K562 (cell line): ENCODE measurements at regions not wholly inside any gene's neighbourhood (a gene's known extent, or its start where the extent isn't known, plus 50 kb on each side); places are given as distances from the start of the nearest gene placed in this dataset.

Experiments
- CAMTA2 ChIP-seq: fragments of 250-450 bp; sonication (Bioruptor Pico); conservative IDR thresholded peaks from 2 replicates; pipeline ENCODE4 v1.5.1; 2022
- CBFA2T3 ChIP-seq: fragments of 450-650 bp; IDR thresholded peaks from 2 replicates; pipeline ENCODE4 v1.6.1; 2017
- CC2D1A ChIP-seq: fragments of 450-650 bp; IDR thresholded peaks from 2 replicates; pipeline ENCODE4 v1.6.1; 2017; ENCODE audit warnings: mild to moderate bottlenecking
- E2F8 ChIP-seq: fragments of 450-650 bp; IDR thresholded peaks from 2 replicates; pipeline ENCODE4 v1.7.1; 2018; ENCODE audit warnings: mild to moderate bottlenecking, low read depth; ENCODE audit not compliant: partially characterized antibody
- GABPA ChIP-seq: fragments of 200-800 bp; sonication (Bioruptor generic); conservative IDR thresholded peaks from 2 replicates; pipeline ENCODE4 v1.6.1; 2016; ENCODE audit warnings: low read depth, missing genetic modification characterization, missing compliant biosample characterization
- GATA2 ChIP-seq: sonication (generic); formaldehyde crosslinking; IDR thresholded peaks from 2 replicates; pipeline ENCODE4 v1.4.0; 2020; ENCODE audit warnings: mild to moderate bottlenecking, missing genetic modification reagents
- MAFK ChIP-seq: IDR thresholded peaks from 2 replicates; pipeline ENCODE4 v1.6.1; 2011; ENCODE audit warnings: low read length, improper control_type of control experiment
- MNT ChIP-seq, 2 experiments: fragments of 450-650 bp; conservative IDR thresholded peaks; 2 replicates each; pipeline ENCODE4 v1.6.1; 2017; ENCODE audit warnings: mild to moderate bottlenecking in 2 of 2, moderate library complexity in 2 of 2
- RCOR1 ChIP-seq, 2 experiments: IDR thresholded peaks; 2 replicates each; pipeline ENCODE4 v1.6.1; 2012; ENCODE audit warnings: low read depth in 2 of 2, low read length in 2 of 2, borderline replicate concordance in 1 of 2, improper control_type of control experiment in 1 of 2
- SFPQ ChIP-seq: fragments of 200-400 bp; formaldehyde crosslinking; IDR thresholded peaks from 2 replicates; pipeline ENCODE4 v1.6.1; 2017; ENCODE audit warnings: mild to moderate bottlenecking, low read depth, low read length, moderate library complexity
- STAG1 ChIP-seq: sonication (generic); formaldehyde crosslinking; IDR thresholded peaks from 2 replicates; pipeline ENCODE4 v1.5.0; 2020; ENCODE audit warnings: missing genetic modification reagents, borderline replicate concordance
- TRIM25 ChIP-seq: fragments of 450-650 bp; IDR thresholded peaks from 2 replicates; pipeline ENCODE4 v1.7.0; 2016; ENCODE audit warnings: borderline replicate concordance
- ZNF592 ChIP-seq: fragments of 450-650 bp; IDR thresholded peaks from 2 replicates; pipeline ENCODE4 v1.6.1; 2017; ENCODE audit warnings: antibody characterized with exemption, mild to moderate bottlenecking

- TF ChIP-seq GABPA (tag) (no peak), MNT (conservative IDR thresholded peaks at IDR 0.05) (no peak), MAFK (peak; percentile 61; the same call in 1 of the 2 replicates), ZNF592 (0 out of 2 replicates have a peak, but pooled peaks have one; percentile 30), TRIM25 (no peak), STAG1 (CRISPR knock-in tag) (no peak), CAMTA2 (no peak), GATA2 (CRISPR knock-in tag) (peak; percentile 20; the same call in 1 of the 2 replicates), SFPQ (no peak), CBFA2T3 (peak; percentile 21; the same call in 1 of the 2 replicates), CC2D1A (no peak), RCOR1 (IDR thresholded peaks at IDR 0.05; ENCODE audit: borderline replicate concordance in 1 of 2, low read depth in 2 of 2, low read length in 2 of 2) (peak in 1 of 2 experiments; percentile 20; a peak in 1 of 4 replicates), E2F8 (no peak)
Observed at GRCh38 chr16:80012586-80012985, 412.0 kb upstream of the MAF start (continued).
